Hepatocyte (in vitro differentiated cells): ENCODE measurements at regions not wholly inside any gene's neighbourhood (a gene's known extent, or its start where the extent isn't known, plus 50 kb on each side); places are given as distances from the start of the nearest gene placed in this dataset.

Source experiments
- EZH2 ChIP-seq: fragments of 200-600 bp; sonication (generic); IDR thresholded peaks from 2 replicates; pipeline ENCODE4 v1.6.1; 2016; ENCODE audit warnings: antibody characterized with exemption, mild to moderate bottlenecking, borderline replicate concordance
- EZH2phosphoT487 ChIP-seq: fragments of 200-600 bp; sonication (generic); IDR thresholded peaks from one replicate; pipeline ENCODE4 v1.6.1; 2018; ENCODE audit warnings: antibody characterized with exemption, mild to moderate bottlenecking, low read depth, moderate library complexity; ENCODE audit not compliant: unreplicated experiment, severe bottlenecking
- TF ChIP-seq, protein P1 (sequence below): fragments of 200-600 bp; sonication (generic); IDR thresholded peaks from 2 replicates; pipeline ENCODE4 v1.5.1; 2016; ENCODE audit warnings: antibody characterized with exemption, mild to moderate bottlenecking; ENCODE audit not compliant: poor library complexity

DNA sequence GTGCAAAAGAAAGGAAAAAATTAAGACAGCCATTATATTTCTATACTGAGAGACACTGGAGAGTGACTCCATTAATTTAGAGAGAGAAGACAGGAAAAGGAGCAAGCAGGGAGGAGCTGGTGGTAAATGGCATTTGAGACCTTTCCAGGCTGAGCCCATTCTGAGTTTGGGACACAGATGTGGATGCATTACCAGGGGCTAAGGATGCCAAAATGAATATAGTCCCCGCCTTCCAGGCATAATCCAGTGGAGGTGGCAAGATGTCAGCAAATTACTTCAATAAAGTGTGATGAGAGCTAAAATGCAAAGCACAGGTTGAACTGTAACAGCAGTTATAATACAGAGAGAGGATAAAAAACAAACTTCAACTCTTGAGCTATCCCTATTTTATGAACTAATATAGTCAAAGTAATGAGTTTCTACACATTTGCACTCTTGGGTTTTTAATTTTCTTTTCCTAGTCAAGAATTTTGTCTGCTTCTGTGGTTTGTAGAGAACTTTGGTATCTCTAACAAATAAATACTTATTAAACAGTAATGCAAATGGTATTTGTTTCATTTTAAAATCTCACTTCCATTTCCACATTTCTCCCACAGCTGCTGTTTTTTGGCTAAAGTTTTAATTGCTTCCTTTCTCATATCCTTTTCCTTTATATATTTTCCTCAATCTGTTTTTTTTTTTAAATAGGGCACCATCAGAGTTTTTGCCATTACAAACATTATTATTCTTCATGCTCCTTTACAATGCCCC lies 228.2 kb upstream of the KCNK2 start:
- TF ChIP-seq, protein P1, sequence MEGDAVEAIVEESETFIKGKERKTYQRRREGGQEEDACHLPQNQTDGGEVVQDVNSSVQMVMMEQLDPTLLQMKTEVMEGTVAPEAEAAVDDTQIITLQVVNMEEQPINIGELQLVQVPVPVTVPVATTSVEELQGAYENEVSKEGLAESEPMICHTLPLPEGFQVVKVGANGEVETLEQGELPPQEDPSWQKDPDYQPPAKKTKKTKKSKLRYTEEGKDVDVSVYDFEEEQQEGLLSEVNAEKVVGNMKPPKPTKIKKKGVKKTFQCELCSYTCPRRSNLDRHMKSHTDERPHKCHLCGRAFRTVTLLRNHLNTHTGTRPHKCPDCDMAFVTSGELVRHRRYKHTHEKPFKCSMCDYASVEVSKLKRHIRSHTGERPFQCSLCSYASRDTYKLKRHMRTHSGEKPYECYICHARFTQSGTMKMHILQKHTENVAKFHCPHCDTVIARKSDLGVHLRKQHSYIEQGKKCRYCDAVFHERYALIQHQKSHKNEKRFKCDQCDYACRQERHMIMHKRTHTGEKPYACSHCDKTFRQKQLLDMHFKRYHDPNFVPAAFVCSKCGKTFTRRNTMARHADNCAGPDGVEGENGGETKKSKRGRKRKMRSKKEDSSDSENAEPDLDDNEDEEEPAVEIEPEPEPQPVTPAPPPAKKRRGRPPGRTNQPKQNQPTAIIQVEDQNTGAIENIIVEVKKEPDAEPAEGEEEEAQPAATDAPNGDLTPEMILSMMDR = no peak
- TF ChIP-seq EZH2 (no peak), EZH2phosphoT487 (no peak)
